ENCODE measurements at regions not wholly inside any gene's neighbourhood (a gene's known extent, or its start where the extent isn't known, plus 50 kb on each side); places are given as distances from the start of the nearest gene placed in this dataset.

GRCh38 chr6:90913266-90913960 lies 326.5 kb upstream of the MAP3K7 start:
- peaks cover 25 to 29% of the 10 kb centered on the region in 2 experiments for H3K9me3 Mint-ChIP-seq
- Histone ChIP-seq H3K56ac (ENCODE audit: insufficient read length, low read depth, low read length) (no peak overlapping the region), H4K20me1 (ENCODE audit: control insufficient read depth, insufficient read depth, insufficient read length) (no peaks in the 10 kb centered on the region), H2AK5ac (ENCODE audit: insufficient read length, low read length) (no peak overlapping the region), H3K9ac (ENCODE audit: extremely low read depth, insufficient read length, low read length) (no peak overlapping the region), H3K79me1 (ENCODE audit: insufficient read depth, low read depth, low read length, poor library complexity, severe bottlenecking) (no peaks in the 10 kb centered on the region), H3K18ac (ENCODE audit: insufficient read length, low read depth, low read length) (no peak overlapping the region), H3K79me2 (ENCODE audit: insufficient read depth, low read length) (no peaks in the 10 kb centered on the region), H2BK20ac (ENCODE audit: low read depth, low read length, poor library complexity, severe bottlenecking) (no peak overlapping the region), H2BK120ac (ENCODE audit: low read depth, low read length, poor library complexity, severe bottlenecking) (no peak overlapping the region), H3K4ac (ENCODE audit: low read depth, low read length) (no peak overlapping the region), H3K27me3 (ENCODE audit: insufficient read depth, low read length) (no peaks in the 10 kb centered on the region), H4K8ac (replicated peaks; ENCODE audit: insufficient read length, low read depth, low read length) (no peak overlapping the region), H3K9me3 (ENCODE audit: control insufficient read depth, low read depth, low read length) (peaks cover 6% of the 10 kb centered on the region), H2BK5ac (ENCODE audit: insufficient read length, low read length) (no peak overlapping the region), H3K23ac (ENCODE audit: insufficient read length, low read depth, low read length) (no peak overlapping the region), H4K5ac (ENCODE audit: insufficient read length, low read depth, low read length) (no peak overlapping the region), H2BK12ac (ENCODE audit: insufficient read length, low read depth, low read length) (no peak overlapping the region), H3T11ph (ENCODE audit: low read length) (no peak overlapping the region), H3K27ac (ENCODE audit: insufficient read length, low read depth, low read length) (no peak overlapping the region), H2AFZ (ENCODE audit: low read length) (no peak overlapping the region), H3K4me1 (ENCODE audit: insufficient read depth, low read length) (no peaks in the 10 kb centered on the region), H2BK15ac (ENCODE audit: low read depth, low read length) (no peak overlapping the region), H3K14ac (ENCODE audit: insufficient read depth, low read length) (no peak overlapping the region), H3K23me2 (ENCODE audit: insufficient read length, low read depth, low read length, poor library complexity, severe bottlenecking) (no peaks in the 10 kb centered on the region), H4K91ac (ENCODE audit: insufficient read length, low read depth, low read length) (no peak overlapping the region), H3K4me2 (ENCODE audit: insufficient read depth, insufficient read length, low read length) (no peak overlapping the region)
- TF ChIP-seq CTCF (conservative IDR thresholded peaks at IDR 0.05) = no peak
- no peak overlapping the region for H3K4me3 Mint-ChIP-seq
- H3K36me3 Mint-ChIP-seq (ENCODE audit: insufficient read depth in 1 of 3, low read depth in 3 of 3) = peaks cover 14 to 22% (median 20%) of the 10 kb centered on the region in 3 experiments
- WGBS (ENCODE audit: extremely low coverage, insufficient read length, low lambda C conversion rate) = no CpG with 5 or more reads among the region's 2 CpGs
- no peak overlapping the region for H3K27ac Mint-ChIP-seq
- peaks cover 0 to 3% of the 10 kb centered on the region in 2 experiments; a peak in 2 of 4 replicates for H3K4me1 Mint-ChIP-seq
- no peak for DNase-seq
- peaks cover 2% of the 10 kb centered on the region for H3K27me3 Mint-ChIP-seq (ENCODE audit: low read depth)

Data from H9 (cell line).